ENCODE measurements at regions not wholly inside any gene's neighbourhood (a gene's known extent, or its start where the extent isn't known, plus 50 kb on each side); places are given as distances from the start of the nearest gene placed in this dataset.

- DNase-seq (ENCODE audit: low read depth in 2 of 3, low spot score in 2 of 3) = no peak
Measured at GRCh38 chr4:18568600-18568999, 547.0 kb upstream of the LCORL start.

GRCh38 chr4:18566970-18567799 is 545.6 kb upstream of the LCORL start:
- DNase-seq (ENCODE audit: low read depth in 2 of 3, low spot score in 2 of 3) = no peak

- DNase-seq (ENCODE audit: low read depth in 2 of 3, low spot score in 2 of 3) = no peak
Measured at GRCh38 chr4:18559492-18559891, 537.9 kb upstream of the LCORL start.

GRCh38 chr4:18556402-18556801 is 534.8 kb upstream of the LCORL start:
- no peak for DNase-seq (ENCODE audit: low read depth in 2 of 3, low spot score in 2 of 3)

- DNase-seq (ENCODE audit: low read depth in 2 of 3, low spot score in 2 of 3) = no peak
Measured at GRCh38 chr4:18540349-18540748, 518.8 kb upstream of the LCORL start.

GRCh38 chr4:18538121-18538520 is 516.6 kb upstream of the LCORL start:
- DNase-seq (ENCODE audit: low read depth in 2 of 3, low spot score in 2 of 3) = no peak

- no peak for DNase-seq (ENCODE audit: low read depth in 2 of 3, low spot score in 2 of 3)
Measured at GRCh38 chr4:18536428-18536827, 514.9 kb upstream of the LCORL start.

GRCh38 chr4:18535948-18536347 is 514.4 kb upstream of the LCORL start:
- no peak for DNase-seq (ENCODE audit: low read depth in 2 of 3, low spot score in 2 of 3)

GRCh38 chr4:18533262-18533775 is 511.8 kb upstream of the LCORL start:
- DNase-seq (ENCODE audit: low read depth in 2 of 3, low spot score in 2 of 3) = no peak

GRCh38 chr4:18531731-18532130 is 510.2 kb upstream of the LCORL start:
- DNase-seq (ENCODE audit: low read depth in 2 of 3, low spot score in 2 of 3) = no peak

- no peak for DNase-seq (ENCODE audit: low read depth in 2 of 3, low spot score in 2 of 3)
Measured at GRCh38 chr4:18529482-18529881, 507.9 kb upstream of the LCORL start.

- no peak for DNase-seq (ENCODE audit: low read depth in 2 of 3, low spot score in 2 of 3)
Measured at GRCh38 chr4:18524667-18525066, 503.1 kb upstream of the LCORL start.

- DNase-seq (ENCODE audit: low read depth in 2 of 3, low spot score in 2 of 3) = no peak
Measured at GRCh38 chr4:18518098-18518497, 496.5 kb upstream of the LCORL start.

GRCh38 chr4:18513861-18514260 is 492.3 kb upstream of the LCORL start:
- no peak for DNase-seq (ENCODE audit: low read depth in 2 of 3, low spot score in 2 of 3)

GRCh38 chr4:18512718-18513117 is 491.2 kb upstream of the LCORL start:
- DNase-seq (ENCODE audit: low read depth in 2 of 3, low spot score in 2 of 3) = no peak

GRCh38 chr4:18511727-18512126 is 490.2 kb upstream of the LCORL start:
- no peak for DNase-seq (ENCODE audit: low read depth in 2 of 3, low spot score in 2 of 3)

- DNase-seq (ENCODE audit: low read depth in 2 of 3, low spot score in 2 of 3) = no peak
Measured at GRCh38 chr4:18508786-18509185, 487.2 kb upstream of the LCORL start.

- no peak for DNase-seq (ENCODE audit: low read depth in 2 of 3, low spot score in 2 of 3)
Measured at GRCh38 chr4:18480928-18481327, 459.4 kb upstream of the LCORL start.

GRCh38 chr4:18480342-18480741 is 458.8 kb upstream of the LCORL start:
- DNase-seq (ENCODE audit: low read depth in 2 of 3, low spot score in 2 of 3) = no peak

- DNase-seq (ENCODE audit: low read depth in 2 of 3, low spot score in 2 of 3) = no peak
Measured at GRCh38 chr4:18479825-18480224, 458.3 kb upstream of the LCORL start.

GRCh38 chr4:18463987-18464559 is 442.5 kb upstream of the LCORL start:
- DNase-seq (ENCODE audit: low read depth in 2 of 3, low spot score in 2 of 3) = no peak

- no peak for DNase-seq (ENCODE audit: low read depth in 2 of 3, low spot score in 2 of 3)
Measured at GRCh38 chr4:18458465-18458864, 436.9 kb upstream of the LCORL start.
